ENCODE measurements at regions not wholly inside any gene's neighbourhood (a gene's known extent, or its start where the extent isn't known, plus 50 kb on each side); places are given as distances from the start of the nearest gene placed in this dataset.

DNA sequence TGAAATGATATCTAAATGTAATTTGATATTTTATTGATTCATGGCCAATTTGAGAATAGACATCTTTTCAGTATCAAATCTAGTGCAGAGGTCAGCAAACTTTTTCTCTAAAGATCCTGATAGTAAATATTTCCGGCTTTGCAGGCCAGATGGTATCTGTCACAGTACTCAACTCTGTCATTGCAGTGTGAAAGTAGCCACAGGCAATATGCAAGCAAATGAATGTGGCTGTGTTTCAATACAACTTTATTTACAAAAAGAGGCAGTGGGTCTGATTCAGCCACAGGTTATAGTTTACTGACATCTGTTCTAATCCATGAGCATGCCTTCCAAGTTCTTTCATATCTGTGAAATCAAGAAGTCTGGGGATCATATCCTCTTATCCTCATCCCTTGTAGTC, 221.2 kb downstream of the PRDM2 start:
- Histone ChIP-seq H3K79me2 (ENCODE audit: insufficient read depth, low read length) (no peaks in the 10 kb centered on the region), H3F3A (ENCODE audit: insufficient read depth) (no peaks in the 10 kb centered on the region), H3K9ac (ENCODE audit: low read length) (no peak overlapping the region), H3K4me2 (ENCODE audit: low read depth, low read length, poor library complexity, severe bottlenecking) (no peak overlapping the region), H3K4me3 (ENCODE audit: insufficient read depth, low read length, poor library complexity, severe bottlenecking) (no peak overlapping the region), H3K9me2 (replicated peaks; ENCODE audit: insufficient read depth, low read length) (no peaks in the 10 kb centered on the region), H4K20me1 (ENCODE audit: low read depth, low read length) (no peaks in the 10 kb centered on the region), H3K27ac (ENCODE audit: low read depth, low read length) (no peak overlapping the region), H2AFZ (ENCODE audit: low read depth, low read length, severe bottlenecking) (no peak overlapping the region), H3K36me3 (ENCODE audit: low read length) (no peaks in the 10 kb centered on the region), H3K9me3 (ENCODE audit: insufficient read depth, low read length) (no peaks in the 10 kb centered on the region), H3K27me3 (ENCODE audit: low read length) (no peaks in the 10 kb centered on the region)
- no peak for TF ChIP-seq EZH2phosphoT487 (conservative IDR thresholded peaks at IDR 0.05; ENCODE audit: low read length)
- TF ChIP-seq, protein P1, sequence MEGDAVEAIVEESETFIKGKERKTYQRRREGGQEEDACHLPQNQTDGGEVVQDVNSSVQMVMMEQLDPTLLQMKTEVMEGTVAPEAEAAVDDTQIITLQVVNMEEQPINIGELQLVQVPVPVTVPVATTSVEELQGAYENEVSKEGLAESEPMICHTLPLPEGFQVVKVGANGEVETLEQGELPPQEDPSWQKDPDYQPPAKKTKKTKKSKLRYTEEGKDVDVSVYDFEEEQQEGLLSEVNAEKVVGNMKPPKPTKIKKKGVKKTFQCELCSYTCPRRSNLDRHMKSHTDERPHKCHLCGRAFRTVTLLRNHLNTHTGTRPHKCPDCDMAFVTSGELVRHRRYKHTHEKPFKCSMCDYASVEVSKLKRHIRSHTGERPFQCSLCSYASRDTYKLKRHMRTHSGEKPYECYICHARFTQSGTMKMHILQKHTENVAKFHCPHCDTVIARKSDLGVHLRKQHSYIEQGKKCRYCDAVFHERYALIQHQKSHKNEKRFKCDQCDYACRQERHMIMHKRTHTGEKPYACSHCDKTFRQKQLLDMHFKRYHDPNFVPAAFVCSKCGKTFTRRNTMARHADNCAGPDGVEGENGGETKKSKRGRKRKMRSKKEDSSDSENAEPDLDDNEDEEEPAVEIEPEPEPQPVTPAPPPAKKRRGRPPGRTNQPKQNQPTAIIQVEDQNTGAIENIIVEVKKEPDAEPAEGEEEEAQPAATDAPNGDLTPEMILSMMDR (IDR thresholded peaks at IDR 0.05; ENCODE audit: insufficient read depth, low read length, poor library complexity, severe bottlenecking): no peak

DNA sequence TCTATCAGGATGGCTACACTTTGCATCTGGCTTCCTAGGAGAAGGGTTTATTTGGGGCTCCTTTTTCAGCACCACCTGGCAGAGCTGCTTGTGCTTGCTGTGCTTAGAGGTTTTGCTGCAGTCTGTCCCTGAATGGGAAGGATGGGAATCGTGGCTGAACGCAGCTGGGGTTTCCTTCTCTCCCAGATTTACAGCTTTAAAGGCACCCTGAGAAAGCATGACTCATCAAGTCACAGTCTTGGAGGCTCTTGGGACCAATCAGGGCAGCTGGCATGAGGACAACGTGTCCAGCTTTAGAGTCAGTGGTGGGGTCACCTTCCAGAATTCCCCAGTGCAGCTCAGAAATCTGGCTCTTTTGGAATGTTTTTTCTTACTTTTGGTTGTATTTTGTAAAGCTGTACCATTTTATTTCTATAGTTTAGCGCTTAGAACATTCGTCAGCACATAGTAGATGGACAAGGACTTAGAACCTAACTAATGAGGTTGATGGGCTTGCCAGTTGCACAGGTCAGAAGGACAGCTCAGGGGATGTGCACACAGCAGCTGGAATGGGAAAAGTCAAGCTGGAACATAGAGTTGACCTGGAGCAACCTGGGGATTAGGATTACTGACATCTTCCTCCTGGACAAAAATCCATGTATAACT, 222.6 kb downstream of the PRDM2 start:
- H3K27ac ChIP-seq (ENCODE audit: low read depth, low read length): no peak overlapping the region
- H3K4me2 ChIP-seq (ENCODE audit: low read depth, low read length, poor library complexity, severe bottlenecking): no peak overlapping the region
- H3K9ac ChIP-seq (ENCODE audit: low read length): no peak overlapping the region
- H3K79me2 ChIP-seq (ENCODE audit: insufficient read depth, low read length): no peaks in the 10 kb centered on the region
- H4K20me1 ChIP-seq (ENCODE audit: low read depth, low read length): no peaks in the 10 kb centered on the region
- no peaks in the 10 kb centered on the region for H3K9me3 ChIP-seq (ENCODE audit: insufficient read depth, low read length)
- no peaks in the 10 kb centered on the region for H3K36me3 ChIP-seq (ENCODE audit: low read length)
- TF ChIP-seq EZH2phosphoT487 (conservative IDR thresholded peaks at IDR 0.05; ENCODE audit: low read length): no peak
- TF ChIP-seq, protein P1 (IDR thresholded peaks at IDR 0.05; ENCODE audit: insufficient read depth, low read length, poor library complexity, severe bottlenecking): no peak
- H2AFZ ChIP-seq (ENCODE audit: low read depth, low read length, severe bottlenecking): no peak overlapping the region
- no peak overlapping the region for H3K4me3 ChIP-seq (ENCODE audit: insufficient read depth, low read length, poor library complexity, severe bottlenecking)
- H3K9me2 ChIP-seq (replicated peaks; ENCODE audit: insufficient read depth, low read length): no peaks in the 10 kb centered on the region
- no peaks in the 10 kb centered on the region for H3K27me3 ChIP-seq (ENCODE audit: low read length)
- H3F3A ChIP-seq (ENCODE audit: insufficient read depth): no peaks in the 10 kb centered on the region

DNA sequence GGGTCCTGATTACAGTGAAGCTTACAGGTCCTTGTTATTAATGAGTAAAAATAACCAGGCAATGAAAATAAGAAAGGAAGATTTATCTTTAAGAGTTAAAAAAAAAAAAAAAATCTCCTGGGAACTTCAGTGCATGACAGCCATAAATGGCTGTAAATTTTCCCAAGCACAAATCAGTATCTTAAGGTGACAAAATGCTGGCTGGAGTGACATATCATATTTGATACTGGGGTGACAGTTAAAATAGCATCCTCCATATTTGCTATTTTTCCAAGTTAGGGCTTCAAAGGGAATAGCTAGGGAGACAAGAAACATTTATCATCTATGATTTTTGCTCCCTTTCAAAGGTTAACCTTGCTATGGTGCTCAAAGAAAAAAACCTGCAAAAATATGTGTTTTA, 226.6 kb downstream of the PRDM2 start:
- H2AFZ ChIP-seq (ENCODE audit: low read depth, low read length, severe bottlenecking): no peak overlapping the region
- no peaks in the 10 kb centered on the region for H3K36me3 ChIP-seq (ENCODE audit: low read length)
- H3K4me3 ChIP-seq (ENCODE audit: insufficient read depth, low read length, poor library complexity, severe bottlenecking): no peak overlapping the region
- TF ChIP-seq EZH2phosphoT487 (conservative IDR thresholded peaks at IDR 0.05; ENCODE audit: low read length): no peak
- TF ChIP-seq, protein P1 (IDR thresholded peaks at IDR 0.05; ENCODE audit: insufficient read depth, low read length, poor library complexity, severe bottlenecking): no peak
- no peaks in the 10 kb centered on the region for H3K27me3 ChIP-seq (ENCODE audit: low read length)
- no peak overlapping the region for H3K4me2 ChIP-seq (ENCODE audit: low read depth, low read length, poor library complexity, severe bottlenecking)
- H3K79me2 ChIP-seq (ENCODE audit: insufficient read depth, low read length): no peaks in the 10 kb centered on the region
- no peaks in the 10 kb centered on the region for H3K9me3 ChIP-seq (ENCODE audit: insufficient read depth, low read length)
- H3K27ac ChIP-seq (ENCODE audit: low read depth, low read length): no peak overlapping the region
- no peaks in the 10 kb centered on the region for H3F3A ChIP-seq (ENCODE audit: insufficient read depth)
- H3K9ac ChIP-seq (ENCODE audit: low read length): no peak overlapping the region
- H4K20me1 ChIP-seq (ENCODE audit: low read depth, low read length): no peaks in the 10 kb centered on the region
- no peaks in the 10 kb centered on the region for H3K9me2 ChIP-seq (replicated peaks; ENCODE audit: insufficient read depth, low read length)

Data from SU-DHL-6 (cell line).